Keratinocyte (primary cell): ENCODE measurements at regions not wholly inside any gene's neighbourhood (a gene's known extent, or its start where the extent isn't known, plus 50 kb on each side); places are given as distances from the start of the nearest gene placed in this dataset.

ENCODE experiments used
- DNase-seq: peaks from one replicate; pipeline ENCODE4 v3.0.0-alpha.2; 2011; ENCODE audit warnings: low read depth, missing footprints, low spot score
- FAIRE-seq: peaks from 2 replicates; lab custom pipeline; 2011; peaks lifted over from hg19 to GRCh38; lab: Jason Lieb, UNC
- H2AFZ ChIP-seq: 2 replicates; pipeline ENCODE4 v1.6.0; 2012; ENCODE audit warnings: low read length, control low read depth, inconsistent platforms; ENCODE audit not compliant: control insufficient read depth
- H3K27ac ChIP-seq: 2 replicates; pipeline ENCODE4 v1.5.1; 2011; ENCODE audit warnings: low read length; ENCODE audit not compliant: control insufficient read depth, insufficient read depth
- H3K27me3 ChIP-seq: 3 replicates; pipeline ENCODE4 v1.6.0; 2011; ENCODE audit warnings: low read length; ENCODE audit not compliant: control insufficient read depth, insufficient read depth; ENCODE audit errors: extremely low read depth
- H3K36me3 ChIP-seq, 2 experiments: 2 replicates in 1 of 2; 3 replicates in 1 of 2; pipeline ENCODE4 v1.5.1; 2011; ENCODE audit warnings: low read length in 2 of 2, mild to moderate bottlenecking in 1 of 2; ENCODE audit not compliant: control insufficient read depth in 2 of 2, insufficient read depth in 2 of 2; ENCODE audit errors: extremely low read depth in 1 of 2
- H3K4me1 ChIP-seq: 3 replicates; pipeline ENCODE4 v1.5.1; 2011; ENCODE audit warnings: low read length; ENCODE audit not compliant: control insufficient read depth, insufficient read depth; ENCODE audit errors: extremely low read depth
- H3K4me2 ChIP-seq: 3 replicates; pipeline ENCODE4 v1.6.0; 2011; ENCODE audit warnings: low read depth, low read length; ENCODE audit not compliant: control insufficient read depth, insufficient read depth; ENCODE audit errors: extremely low read depth
- H3K4me3 ChIP-seq, 3 experiments: fragments of 200-600 bp in 1 of 3; sonication (generic) in 1 of 3; 2 replicates in 2 of 3; 3 replicates in 1 of 3; pipeline ENCODE4 v1.5.1; 2011 to 2016; ENCODE audit warnings: low read length in 3 of 3, mild to moderate bottlenecking in 3 of 3, control low read depth in 2 of 3, inconsistent platforms in 1 of 3, low read depth in 1 of 3, mixed read lengths in 1 of 3, mixed run types in 1 of 3, moderate library complexity in 1 of 3; ENCODE audit not compliant: control insufficient read depth in 2 of 3, insufficient read depth in 2 of 3; ENCODE audit errors: extremely low read depth in 1 of 3
- H3K79me2 ChIP-seq: 2 replicates; pipeline ENCODE4 v1.6.0; 2012; ENCODE audit warnings: low read length; ENCODE audit not compliant: control insufficient read depth, insufficient read depth
- H3K9ac ChIP-seq: 3 replicates; pipeline ENCODE4 v1.6.0; 2011; ENCODE audit warnings: low read length; ENCODE audit not compliant: control insufficient read depth, insufficient read depth; ENCODE audit errors: extremely low read depth
- H3K9me1 ChIP-seq: 3 replicates; pipeline ENCODE4 v1.6.0; 2011; ENCODE audit warnings: low read length; ENCODE audit not compliant: control insufficient read depth, insufficient read depth; ENCODE audit errors: extremely low read depth
- H3K9me3 ChIP-seq: 2 replicates; pipeline ENCODE4 v1.5.1; 2012; ENCODE audit warnings: low read depth, low read length; ENCODE audit not compliant: control insufficient read depth
- H4K20me1 ChIP-seq: 3 replicates; pipeline ENCODE4 v1.6.0; 2011; ENCODE audit warnings: low read length; ENCODE audit not compliant: control insufficient read depth, insufficient read depth; ENCODE audit errors: extremely low read depth
- CTCF ChIP-seq, 3 experiments: IDR thresholded peaks in 1 of 3; conservative IDR thresholded peaks in 1 of 3; optimal IDR thresholded peaks in 1 of 3; 2 replicates in 2 of 3; 3 replicates in 1 of 3; pipeline versions ENCODE3 to v1.5.1; 2011; ENCODE audit warnings: low read length in 3 of 3, mild to moderate bottlenecking in 3 of 3, moderate library complexity in 2 of 3, control low read depth in 1 of 3, inconsistent platforms in 1 of 3; ENCODE audit not compliant: insufficient read depth in 2 of 3; ENCODE audit errors: extremely low read depth in 1 of 3
- EZH2 ChIP-seq: IDR thresholded peaks from one replicate; pipeline ENCODE4 v1.6.1; 2012; ENCODE audit warnings: inconsistent platforms, mild to moderate bottlenecking, low read length, moderate library complexity
- dilution Hi-C: fragments of 300-500 bp; cut with MboI; formaldehyde crosslinking; loops from one replicate; pipeline ENCODE4 v1.7.0; 2020; ENCODE audit warnings: low sequenced_read_pairs; ENCODE audit not compliant: extremely low pct_ligation_motif_present

- FAIRE-seq, result no peak
- no peaks in the 10 kb centered on the region for H4K20me1 ChIP-seq
- no peak overlapping the region for H3K4me3 ChIP-seq
- H3K27ac ChIP-seq, result no peak overlapping the region
- peaks cover 22% of the 10 kb centered on the region for H3K4me1 ChIP-seq
- dilution Hi-C loops, result no loop called here
- H3K36me3 ChIP-seq, result no peaks in the 10 kb centered on the region
- no peak overlapping the region for H3K4me2 ChIP-seq
- H3K79me2 ChIP-seq, result no peaks in the 10 kb centered on the region
- no peak overlapping the region for H2AFZ ChIP-seq
- TF ChIP-seq EZH2 (no peak), CTCF (optimal IDR thresholded peaks at IDR 0.05 in 1 of 3, IDR thresholded peaks at IDR 0.05 in 1 of 3, conservative IDR thresholded peaks at IDR 0.05 in 1 of 3; ENCODE audit: extremely low read depth in 1 of 3, insufficient read depth in 2 of 3, low read length in 3 of 3) (no peak)
- DNase-seq, result no peak
- H3K27me3 ChIP-seq, result no peaks in the 10 kb centered on the region
- no peak overlapping the region for H3K9ac ChIP-seq
- H3K9me1 ChIP-seq, result no peaks in the 10 kb centered on the region
- H3K9me3 ChIP-seq, result no peaks in the 10 kb centered on the region
Measured at GRCh38 chr2:212929971-212930370, 221.4 kb downstream of the IKZF2 start.

GRCh38 chr2:212929116-212929515, 222.3 kb downstream of the IKZF2 start:
- H2AFZ ChIP-seq, result no peak overlapping the region
- DNase-seq (peak; percentile 50), FAIRE-seq (peak; percentile 9)
- no peaks in the 10 kb centered on the region for H3K9me1 ChIP-seq
- H3K4me3 ChIP-seq, result no peak overlapping the region
- H3K79me2 ChIP-seq, result no peaks in the 10 kb centered on the region
- dilution Hi-C loops, result no loop called here
- peak overlapping the region; percentile 2 for H3K9ac ChIP-seq
- no peak for TF ChIP-seq EZH2
- peak overlapping the region; percentile 67 for H3K27ac ChIP-seq
- H3K9me3 ChIP-seq, result peaks cover 2% of the 10 kb centered on the region
- peaks cover 22% of the 10 kb centered on the region for H3K4me1 ChIP-seq
- peak overlapping the region; percentile 36 for H3K4me2 ChIP-seq
- no peaks in the 10 kb centered on the region for H4K20me1 ChIP-seq
- no peaks in the 10 kb centered on the region for H3K36me3 ChIP-seq
- H3K27me3 ChIP-seq, result no peaks in the 10 kb centered on the region

- Histone ChIP-seq H4K20me1 (no peaks in the 10 kb centered on the region), H3K27ac (peak overlapping the region; percentile 67), H3K4me1 (peaks cover 22% of the 10 kb centered on the region), H3K9me3 (peaks cover 2% of the 10 kb centered on the region), H3K9me1 (no peaks in the 10 kb centered on the region), H3K4me3 (no peak overlapping the region), H3K4me2 (peak overlapping the region; percentile 36), H2AFZ (peak overlapping the region; percentile 31), H3K27me3 (no peaks in the 10 kb centered on the region), H3K79me2 (no peaks in the 10 kb centered on the region), H3K36me3 (no peaks in the 10 kb centered on the region), H3K9ac (peak overlapping the region; percentile 2)
- no peak for DNase-seq
- no peak for FAIRE-seq
- dilution Hi-C loops, result no loop called here
- TF ChIP-seq CTCF (optimal IDR thresholded peaks at IDR 0.05 in 1 of 3, IDR thresholded peaks at IDR 0.05 in 1 of 3, conservative IDR thresholded peaks at IDR 0.05 in 1 of 3; ENCODE audit: extremely low read depth in 1 of 3, insufficient read depth in 2 of 3, low read length in 3 of 3) (no peak), EZH2 (no peak)
Measured at GRCh38 chr2:212928681-212929080, 222.7 kb downstream of the IKZF2 start.
